ENCODE measurements at regions not wholly inside any gene's neighbourhood (a gene's known extent, or its start where the extent isn't known, plus 50 kb on each side); places are given as distances from the start of the nearest gene placed in this dataset.
A peak's percentile ranks its signal among the peaks of the same experiment; 100 is the strongest.

GRCh38 chr3:87413814-87414213, 137.4 kb upstream of the POU1F1 start:
- DNase-seq (ENCODE audit: low read depth), result no peak

DNA sequence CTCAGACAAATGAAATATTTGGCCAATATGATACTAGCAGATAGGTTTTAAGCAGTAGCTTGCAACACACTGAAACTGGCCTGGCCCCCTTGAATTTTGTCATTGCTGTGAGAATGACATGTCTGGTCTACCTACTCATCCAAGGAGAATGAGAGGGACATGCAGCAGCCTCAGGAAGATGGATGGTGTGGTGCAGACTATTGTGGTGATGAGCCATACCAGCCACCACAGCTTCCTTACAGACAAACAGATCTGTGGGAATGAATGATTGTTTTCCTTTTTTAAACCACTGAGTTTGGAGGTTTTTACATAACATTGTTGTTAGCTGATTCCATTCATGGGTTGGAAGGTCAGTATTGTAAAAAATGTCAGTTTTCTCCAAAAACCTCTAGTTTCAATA, 133.7 kb upstream of the POU1F1 start:
- no peak for DNase-seq (ENCODE audit: low read depth)

- no peak for DNase-seq (ENCODE audit: low read depth)
Observed at GRCh38 chr3:87398168-87398801, 121.9 kb upstream of the POU1F1 start.

DNA sequence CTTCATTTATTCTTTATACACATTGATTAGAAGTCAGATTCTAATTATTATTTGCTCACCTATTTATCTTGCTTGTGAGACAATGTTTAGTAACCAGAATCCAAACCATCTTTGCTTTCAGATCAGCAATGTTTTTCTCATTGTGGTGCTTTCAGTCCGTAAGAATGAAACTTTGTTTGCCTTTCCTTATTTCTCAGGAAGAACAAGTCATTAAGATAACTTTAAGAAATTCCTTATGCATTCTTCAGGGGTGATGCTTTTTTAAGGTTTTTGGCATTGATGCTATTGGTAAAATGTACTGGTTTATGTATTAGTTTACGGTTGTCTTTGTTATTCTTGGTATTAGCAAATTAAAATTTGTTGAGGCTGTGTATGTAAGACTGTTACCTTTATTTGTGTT, 120.8 kb upstream of the POU1F1 start:
- DNase-seq (ENCODE audit: low read depth), result no peak

- DNase-seq (ENCODE audit: low read depth), result no peak
Observed at GRCh38 chr3:87390821-87391220, 114.4 kb upstream of the POU1F1 start.

- no peak for DNase-seq (ENCODE audit: low read depth)
Observed at GRCh38 chr3:87390353-87390752, 114.0 kb upstream of the POU1F1 start.

DNA sequence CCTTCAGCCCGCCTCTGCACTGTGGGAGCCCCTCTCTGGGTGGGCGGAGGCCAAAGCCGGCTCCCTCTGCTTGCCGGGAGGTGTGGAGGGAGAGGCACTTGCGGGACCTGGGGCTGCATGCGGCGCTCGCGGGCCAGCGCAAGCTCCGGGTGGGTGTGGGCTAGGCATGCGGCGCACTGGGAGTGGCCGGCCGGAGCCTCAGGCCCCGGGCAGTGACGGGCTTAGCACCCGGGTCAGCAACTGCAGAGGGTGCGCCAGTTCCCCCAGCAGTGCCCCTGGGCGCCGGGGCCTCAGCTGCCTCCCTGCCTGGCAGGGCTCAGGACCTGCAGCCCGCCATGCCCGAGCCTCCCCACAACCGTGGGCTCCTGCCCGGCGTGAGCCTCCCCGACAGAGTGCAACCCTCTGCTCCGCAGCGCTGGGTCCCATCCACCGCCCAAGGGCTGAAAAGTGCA, 98.9 kb upstream of the POU1F1 start:
- DNase-seq (ENCODE audit: low read depth), result no peak

GRCh38 chr3:87370007-87370406, 93.6 kb upstream of the POU1F1 start:
- DNase-seq (ENCODE audit: low read depth), result no peak

DNA sequence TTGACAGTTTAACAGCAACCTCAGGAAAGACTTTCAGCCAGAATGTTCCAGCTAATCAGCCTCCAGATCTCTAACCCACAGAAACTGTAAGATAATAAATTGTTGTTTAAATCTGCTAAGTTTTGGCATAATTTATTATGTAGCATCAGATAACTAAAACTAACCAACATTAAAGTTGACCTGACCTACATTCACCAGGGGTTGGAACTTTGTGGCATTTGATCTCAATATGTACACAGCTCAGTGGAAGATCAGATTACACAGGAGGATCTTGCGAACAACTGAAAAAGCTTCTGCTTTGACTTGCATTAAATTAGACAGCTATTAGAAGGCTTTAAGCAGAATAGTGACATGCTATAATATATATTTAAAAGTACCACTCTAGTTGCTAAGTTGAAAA, 91.4 kb upstream of the POU1F1 start:
- no peak for DNase-seq (ENCODE audit: low read depth)

DNA sequence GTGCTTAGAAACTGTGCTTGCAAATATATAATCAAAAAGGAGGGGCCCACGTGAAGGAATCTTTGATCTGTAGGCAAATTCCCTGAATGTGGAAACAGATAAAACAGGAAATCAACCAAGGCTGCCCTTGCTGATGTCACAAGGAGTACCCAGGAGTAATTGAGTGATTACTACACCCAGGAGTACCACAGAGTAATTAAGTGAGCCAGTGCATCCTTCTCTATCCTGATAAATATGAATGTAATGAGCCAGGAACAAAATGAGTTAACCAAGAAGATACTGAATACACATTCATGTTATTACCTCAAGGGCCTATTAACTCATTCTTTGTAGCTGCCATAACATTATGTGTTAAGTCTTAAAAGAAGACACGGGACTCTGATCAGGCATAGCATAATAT, 87.3 kb upstream of the POU1F1 start:
- DNase-seq (ENCODE audit: low read depth), result no peak

- no peak for DNase-seq (ENCODE audit: low read depth)
Observed at GRCh38 chr3:87361956-87362355, 85.6 kb upstream of the POU1F1 start.

DNA sequence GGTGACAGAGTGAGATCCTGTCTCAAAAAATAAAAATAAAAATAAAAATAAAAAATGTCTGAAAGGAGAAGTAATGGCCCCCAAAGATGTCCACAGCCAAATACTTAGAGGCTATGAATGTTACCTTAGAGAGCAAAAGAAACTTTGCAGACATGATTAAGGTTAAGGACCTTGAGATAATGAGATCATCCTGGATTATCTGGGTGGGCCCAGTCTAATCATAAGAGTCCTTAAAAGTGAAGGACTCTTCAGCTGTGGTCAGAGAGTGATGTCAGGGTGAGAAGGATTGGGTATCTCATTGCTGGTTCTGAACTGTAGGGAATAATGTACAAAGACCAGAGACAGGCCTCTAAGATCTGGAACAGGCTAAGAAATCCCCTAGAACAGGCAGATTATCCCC, 84.9 kb upstream of the POU1F1 start:
- no peak for DNase-seq (ENCODE audit: low read depth)

GRCh38 chr3:87359826-87360225, 83.4 kb upstream of the POU1F1 start:
- no peak for DNase-seq (ENCODE audit: low read depth)

GRCh38 chr3:87359025-87359424, 82.6 kb upstream of the POU1F1 start:
- no peak for DNase-seq (ENCODE audit: low read depth)

- DNase-seq (ENCODE audit: low read depth), result no peak
Observed at GRCh38 chr3:87358066-87358465, 81.7 kb upstream of the POU1F1 start.

DNA sequence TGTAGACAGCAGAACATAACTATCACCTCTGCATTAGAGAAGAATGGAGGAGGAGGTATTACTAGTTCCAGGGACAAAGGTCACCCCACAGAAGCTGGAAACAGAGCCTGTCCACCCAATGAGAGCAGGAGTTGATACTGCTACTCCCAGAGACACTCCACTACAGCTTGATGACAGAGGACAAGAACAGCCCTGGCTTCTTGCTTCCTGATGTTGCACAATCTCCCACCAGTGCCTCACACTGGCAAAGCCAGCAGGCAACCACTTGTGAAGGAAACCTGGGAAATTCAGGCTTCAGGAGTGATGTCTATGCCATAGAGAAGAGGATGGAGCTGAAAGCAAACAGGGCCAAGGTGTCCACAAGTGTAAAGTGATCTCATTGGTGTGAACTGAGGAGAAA, 78.0 kb upstream of the POU1F1 start:
- no peak for DNase-seq (ENCODE audit: low read depth)

GRCh38 chr3:87351937-87352336, 75.6 kb upstream of the POU1F1 start:
- DNase-seq (ENCODE audit: low read depth), result no peak

DNA sequence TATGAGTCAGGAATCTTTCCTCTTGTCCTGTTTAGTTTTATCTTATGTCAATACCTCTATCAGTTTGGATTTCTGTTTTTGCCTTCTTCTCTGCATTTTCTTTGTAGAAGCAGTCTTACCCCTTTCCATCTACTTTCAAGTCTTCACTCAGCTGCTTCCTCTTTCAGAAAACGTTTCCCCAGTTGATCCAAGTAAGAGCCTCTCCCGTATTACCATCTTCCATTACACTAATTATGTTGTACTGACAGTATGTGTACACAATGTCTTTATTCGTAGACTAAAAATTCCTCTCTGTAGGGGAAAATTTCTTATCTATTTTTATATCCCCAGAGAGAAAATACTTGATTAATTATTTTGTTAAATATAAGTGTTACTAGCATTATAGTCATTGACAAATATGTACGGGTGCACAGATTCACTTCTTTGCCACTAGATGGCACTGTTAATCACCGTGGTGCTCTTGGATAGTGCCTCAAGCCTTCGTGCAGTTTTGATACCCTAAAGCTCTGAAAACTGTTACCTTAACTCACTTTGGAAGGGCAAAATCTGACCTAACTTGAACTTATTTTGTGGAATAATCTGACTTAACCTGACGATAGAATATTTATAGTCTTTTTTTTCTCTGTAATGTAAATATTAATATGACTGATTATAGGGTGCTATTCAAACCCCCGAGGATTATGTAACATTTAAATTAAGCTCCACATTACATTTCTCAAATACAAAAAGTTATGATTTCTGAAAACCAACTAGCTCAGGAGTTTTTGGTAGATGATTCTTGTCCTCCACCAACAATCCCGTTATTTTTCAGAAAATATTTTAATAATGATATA, 74.2 kb upstream of the POU1F1 start:
- DNase-seq (ENCODE audit: low read depth), result peak; percentile 22

- DNase-seq (ENCODE audit: low read depth), result no peak
Observed at GRCh38 chr3:87349833-87350232, 73.4 kb upstream of the POU1F1 start.

DNA sequence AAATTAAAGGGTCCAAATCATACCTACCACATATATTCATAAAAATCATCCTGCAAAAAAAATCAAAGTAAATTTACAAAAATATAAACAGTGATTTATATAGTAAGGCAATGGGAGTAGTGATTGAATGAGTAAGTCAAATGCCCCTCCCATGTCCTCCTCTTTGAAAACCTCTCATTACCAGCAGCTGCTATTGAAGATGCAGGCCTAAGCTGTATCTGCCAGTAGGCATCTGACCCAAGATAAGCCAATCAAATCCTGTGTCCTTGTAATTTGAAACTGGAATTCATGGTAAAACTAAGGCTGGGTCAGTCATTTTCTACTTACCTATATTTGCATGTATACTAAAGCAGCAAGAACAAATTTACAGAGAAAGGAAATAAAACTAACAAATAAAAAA, 60.4 kb upstream of the POU1F1 start:
- no peak for DNase-seq (ENCODE audit: low read depth)

DNA sequence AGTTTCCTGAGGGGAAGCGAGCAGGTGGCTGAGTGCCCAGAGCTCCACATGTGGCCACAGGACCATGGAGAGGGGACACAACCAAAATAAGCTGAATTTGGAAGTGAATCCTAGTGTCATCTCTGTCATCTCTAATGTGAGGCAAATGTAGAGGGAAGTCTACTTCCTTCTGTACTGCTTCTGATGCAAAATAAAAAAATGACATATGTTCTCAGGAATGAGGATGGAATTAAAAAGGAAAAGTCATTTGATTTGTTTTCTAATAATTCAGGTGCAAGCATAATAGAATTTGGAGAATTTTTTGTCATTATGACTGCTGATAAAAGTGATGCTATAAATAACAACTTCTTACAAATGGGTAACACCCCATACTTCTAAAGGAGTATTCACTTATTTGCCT, 59.5 kb upstream of the POU1F1 start:
- DNase-seq (ENCODE audit: low read depth), result no peak

DNA sequence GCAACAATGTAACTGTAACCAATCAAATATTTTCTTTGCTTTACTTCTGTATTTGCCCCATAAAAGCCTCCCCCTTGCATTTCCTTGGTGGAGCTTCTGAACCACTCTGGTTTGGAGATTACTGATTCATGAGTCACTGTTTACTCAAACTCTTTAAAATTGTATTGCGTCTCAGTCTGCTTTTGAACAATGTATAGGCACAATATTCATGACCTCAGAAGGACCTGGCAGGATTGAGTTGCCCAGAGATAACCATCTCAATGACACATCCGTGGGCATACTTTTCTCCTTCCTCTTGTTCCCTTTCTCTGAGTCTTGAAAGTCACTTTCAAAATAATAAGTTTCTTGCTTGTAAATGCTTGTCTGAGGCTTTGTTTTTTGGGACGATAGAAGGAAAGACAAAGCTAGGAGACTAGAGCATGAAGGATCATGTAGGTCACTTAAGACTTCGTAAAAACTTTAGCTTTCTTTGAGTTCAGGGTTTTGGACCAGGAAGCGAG, 57.1 kb upstream of the POU1F1 start:
- DNase-seq (ENCODE audit: low read depth), result peak; percentile 40

DNA sequence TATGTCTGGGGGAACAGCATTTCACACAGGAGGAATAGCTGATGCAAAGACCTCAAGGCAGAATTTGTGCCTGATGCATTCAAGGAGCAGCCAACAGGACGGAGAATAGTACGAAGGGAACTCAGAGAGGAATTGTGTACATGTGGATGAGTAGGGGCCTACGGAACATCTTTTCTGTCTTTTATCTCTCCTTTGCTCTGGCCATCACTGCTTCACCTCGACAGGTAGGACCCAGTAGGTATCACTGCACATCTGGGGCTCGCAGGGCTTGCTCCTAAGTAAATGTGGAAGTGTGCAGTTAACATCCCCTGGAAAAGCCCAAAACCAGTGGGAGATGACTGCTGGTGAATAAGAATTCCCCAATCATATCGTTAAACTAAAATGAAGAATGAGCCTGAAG, 56.4 kb upstream of the POU1F1 start:
- DNase-seq (ENCODE audit: low read depth), result no peak

DNA sequence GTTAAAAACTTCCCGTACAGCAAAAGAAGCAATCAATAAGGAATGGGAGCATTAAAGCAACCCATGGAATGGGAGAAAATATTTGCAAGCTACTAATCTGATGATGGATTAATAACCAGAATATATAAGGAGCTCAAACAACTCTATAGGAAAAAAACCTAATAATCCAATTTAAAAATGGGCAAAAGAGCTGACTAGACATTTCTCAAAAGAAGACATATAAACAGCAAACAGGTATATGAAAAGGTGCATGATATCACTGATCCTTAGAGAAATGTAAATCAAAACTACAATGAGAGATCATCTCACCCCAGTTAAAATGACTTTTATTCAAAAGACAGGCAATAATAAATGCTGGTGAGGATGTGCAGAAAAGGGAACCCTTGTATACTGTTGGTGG, 52.7 kb upstream of the POU1F1 start:
- no peak for DNase-seq (ENCODE audit: low read depth)

All from fibroblast of the conjunctiva (primary cell).